HCT116 (cell line): ENCODE measurements at regions not wholly inside any gene's neighbourhood (a gene's known extent, or its start where the extent isn't known, plus 50 kb on each side); places are given as distances from the start of the nearest gene placed in this dataset.

ENCODE experiments used
- ATAC-seq: fragments of 200-7000 bp; cut with Tn5 transposase; 2 replicates; pipeline ENCODE4 v1.9.1; 2020; ENCODE audit warnings: mild to moderate bottlenecking, moderate library complexity
- BruUV-seq: library from RNA; stranded (reverse); fragments of 400-500 nt; replicated peaks from 2 replicates; lab custom pipeline; 2021; lab: Mats Ljungman, UMichigan
- CTCF ChIA-PET: fragments of 300-600 bp; sonication (Branson Sonifier 250); formaldehyde crosslinking; loops from one replicate; lab custom pipeline; 2021; ENCODE audit warnings: antibody characterized with exemption; lab: Charles Lee
- POLR2A ChIA-PET: fragments of 300-600, 350-600 bp; sonication (Branson Sonifier 250); formaldehyde crosslinking; loops from one replicate; lab custom pipeline; 2021; ENCODE audit warnings: antibody characterized with exemption; lab: Charles Lee
- RAD21 ChIA-PET, 2 experiments: fragments of 300-600 bp; sonication (Branson Sonifier 250); formaldehyde crosslinking; loops; one replicate each; lab custom pipeline; 2023; ENCODE audit warnings: low total read pairs in 2 of 2; ENCODE audit not compliant: uncharacterized antibody in 2 of 2, unreplicated experiment in 2 of 2, low non-redundant PET in 1 of 2; lab: Charles Lee
- DNase-seq: peaks from one replicate; pipeline ENCODE4 v3.0.0-alpha.2; 2010; ENCODE audit warnings: low read depth, low spot score
- H2AFZ ChIP-seq: fragments of 200-600 bp; shearing (Covaris generic), sonication (generic); 2 replicates; pipeline ENCODE4 v1.6.1; 2017; ENCODE audit warnings: low read depth, mixed run types, mixed read lengths, antibody characterized with exemption, low read length; ENCODE audit not compliant: poor library complexity, severe bottlenecking
- H3K27ac ChIP-seq: 2 replicates; pipeline ENCODE4 v1.5.1; 2012; ENCODE audit warnings: low read depth, low read length
- H3K27me3 ChIP-seq: fragments of 200-600 bp; sonication (generic); 2 replicates; pipeline ENCODE4 v1.6.1; 2016; ENCODE audit warnings: mixed run types, low read length, mixed read lengths; ENCODE audit not compliant: insufficient read depth
- H3K36me3 ChIP-seq, 2 experiments: fragments of 200-500 bp in 1 of 2; fragments of 200-600 bp in 1 of 2; sonication (Bioruptor generic) in 1 of 2; sonication (generic) in 1 of 2; 2 replicates each; pipeline versions ENCODE4 v1.5.1 to v1.6.1; 2014 to 2016; ENCODE audit warnings: low read length in 2 of 2, inconsistent platforms in 1 of 2, mixed read lengths in 1 of 2, mixed run types in 1 of 2; ENCODE audit not compliant: insufficient read depth in 2 of 2, control insufficient read depth in 1 of 2
- H3K4me1 ChIP-seq, 2 experiments: fragments of 200-600 bp in 1 of 2; sonication (generic) in 1 of 2; 2 replicates each; pipeline versions ENCODE4 v1.5.1 to v1.6.1; 2012 to 2017; ENCODE audit warnings: low read length in 2 of 2, inconsistent platforms in 1 of 2, mild to moderate bottlenecking in 1 of 2, mixed read lengths in 1 of 2, mixed run types in 1 of 2, moderate library complexity in 1 of 2; ENCODE audit not compliant: insufficient read depth in 2 of 2, control insufficient read depth in 1 of 2
- H3K4me2 ChIP-seq: fragments of 200-600 bp; sonication (generic); 2 replicates; pipeline ENCODE4 v1.6.1; 2017; ENCODE audit warnings: mixed run types, low read length, mixed read lengths
- H3K4me3 ChIP-seq, 2 experiments: fragments of 200-600 bp in 1 of 2; sonication (generic) in 1 of 2; replicated peaks in 1 of 2; 2 replicates each; pipeline ENCODE4 v1.5.1; 2011 to 2016; ENCODE audit warnings: low read length in 2 of 2, control low read depth in 1 of 2, low read depth in 1 of 2, mild to moderate bottlenecking in 1 of 2, mixed read lengths in 1 of 2, mixed run types in 1 of 2
- H3K79me2 ChIP-seq: fragments of 200-600 bp; sonication (generic); 2 replicates; pipeline ENCODE4 v1.6.1; 2017; ENCODE audit warnings: mild to moderate bottlenecking, mixed run types, low read length, moderate library complexity, mixed read lengths; ENCODE audit not compliant: insufficient read depth
- H3K9ac ChIP-seq: fragments of 200-600 bp; sonication (generic); 2 replicates; pipeline ENCODE4 v1.6.1; 2016; ENCODE audit warnings: low read length, mixed read lengths
- H3K9me2 ChIP-seq: fragments of 200-600 bp; sonication (generic), shearing (Covaris generic); 2 replicates; pipeline ENCODE4 v1.6.1; 2017; ENCODE audit warnings: mixed run types, mild to moderate bottlenecking, moderate library complexity; ENCODE audit not compliant: insufficient read depth
- H3K9me3 ChIP-seq, 2 experiments: fragments of 200-500 bp in 1 of 2; fragments of 200-600 bp in 1 of 2; sonication (Bioruptor generic) in 1 of 2; sonication (generic) in 1 of 2; 2 replicates each; pipeline ENCODE4 v1.6.1; 2014 to 2017; ENCODE audit warnings: low read length in 2 of 2, mixed read lengths in 2 of 2, inconsistent platforms in 1 of 2, low read depth in 1 of 2, mild to moderate bottlenecking in 1 of 2, mixed run types in 1 of 2, moderate library complexity in 1 of 2; ENCODE audit not compliant: control insufficient read depth in 1 of 2, insufficient read depth in 1 of 2
- H4K20me1 ChIP-seq: fragments of 200-600 bp; sonication (generic), shearing (Covaris generic); 2 replicates; pipeline ENCODE4 v1.6.1; 2017; ENCODE audit warnings: mixed run types, mild to moderate bottlenecking, moderate library complexity; ENCODE audit not compliant: insufficient read depth
- ATF3 ChIP-seq: IDR thresholded peaks from 2 replicates; pipeline ENCODE4 v1.6.1; 2012
- CBX3 ChIP-seq: IDR thresholded peaks from 2 replicates; pipeline ENCODE4 v1.6.1; 2012; ENCODE audit warnings: low read depth
- EGR1 ChIP-seq: IDR thresholded peaks from 2 replicates; pipeline ENCODE4 v1.6.1; 2012; ENCODE audit warnings: low read depth
- ELF1 ChIP-seq: IDR thresholded peaks from 2 replicates; pipeline ENCODE4 v1.6.1; 2012; ENCODE audit warnings: low read depth, borderline replicate concordance
- EZH2 ChIP-seq: fragments of 200-600 bp; sonication (generic); IDR thresholded peaks from 2 replicates; pipeline ENCODE4 v1.6.1; 2017; ENCODE audit warnings: antibody characterized with exemption, mixed run types
- EZH2phosphoT487 ChIP-seq: fragments of 200-600 bp; IDR thresholded peaks from 2 replicates; pipeline ENCODE4 v1.6.1; 2018; ENCODE audit warnings: antibody characterized with exemption, borderline replicate concordance
- JUND ChIP-seq: IDR thresholded peaks from 2 replicates; pipeline ENCODE4 v1.6.1; 2012
- MAX ChIP-seq: IDR thresholded peaks from 2 replicates; pipeline ENCODE4 v1.6.1; 2012
- POLR2A ChIP-seq: IDR thresholded peaks from 2 replicates; pipeline ENCODE4 v1.7.0; 2011; ENCODE audit warnings: borderline replicate concordance; ENCODE audit not compliant: insufficient read depth, insufficient read length; ENCODE audit errors: extremely low read depth
- POLR2AphosphoS5 ChIP-seq: IDR thresholded peaks from 2 replicates; pipeline ENCODE4 v1.6.1; 2011; ENCODE audit warnings: mild to moderate bottlenecking, low read depth, low read length, moderate library complexity
- REST ChIP-seq: IDR thresholded peaks from 2 replicates; pipeline ENCODE4 v1.6.1; 2012; ENCODE audit warnings: low read depth
- SP1 ChIP-seq: IDR thresholded peaks from 2 replicates; pipeline ENCODE4 v1.6.1; 2012; ENCODE audit warnings: low read depth
- SRF ChIP-seq: IDR thresholded peaks from 2 replicates; pipeline ENCODE4 v1.6.1; 2012; ENCODE audit warnings: low read depth
- TCF7L2 ChIP-seq: IDR thresholded peaks from 2 replicates; pipeline ENCODE4 v1.7.0; 2011; ENCODE audit warnings: borderline replicate concordance, inconsistent platforms; ENCODE audit not compliant: insufficient read depth, insufficient read length; ENCODE audit errors: extremely low read depth
- ZBTB33 ChIP-seq: IDR thresholded peaks from 2 replicates; pipeline ENCODE4 v1.6.1; 2011; ENCODE audit warnings: mild to moderate bottlenecking, low read length, moderate library complexity; ENCODE audit not compliant: insufficient replicate concordance; ENCODE audit errors: extremely low read depth
- ZFX ChIP-seq: fragments of 450-650 bp; IDR thresholded peaks from 2 replicates; pipeline ENCODE4 v1.6.1; 2017
- ZNF274 ChIP-seq: fragments of 200-500 bp; sonication (Bioruptor generic); IDR thresholded peaks from 2 replicates; pipeline ENCODE4 v1.6.1; 2014; ENCODE audit warnings: mild to moderate bottlenecking, low read depth, low read length, inconsistent platforms
- intact Hi-C: fragments of 100-400 bp; cut with micrococcal nuclease; formaldehyde crosslinking; loops from 2 replicates; pipeline ENCODE4 v1.10.0; 2022

- no peak for ATAC-seq
- no peak for DNase-seq
- Histone ChIP-seq H3K4me2 (no peak overlapping the region), H3K79me2 (no peaks in the 10 kb centered on the region), H3K9me2 (no peaks in the 10 kb centered on the region), H3K36me3 (no peaks in the 10 kb centered on the region), H3K9me3 (no peaks in the 10 kb centered on the region), H2AFZ (no peak overlapping the region), H3K4me3 (no peak overlapping the region), H3K9ac (no peak overlapping the region), H3K27ac (no peak overlapping the region), H3K4me1 (peaks cover 0 to 9% of the 10 kb centered on the region in 2 experiments; a peak in 1 of 4 replicates), H3K27me3 (no peaks in the 10 kb centered on the region), H4K20me1 (no peaks in the 10 kb centered on the region)
- no TSS peak for BruUV-seq
- POLR2A ChIA-PET, result no interaction called here
- intact Hi-C loops, result no loop called here
- RAD21 ChIA-PET, result no interaction called here
- TF ChIP-seq TCF7L2 (no peak), ATF3 (no peak)
- CTCF ChIA-PET, result no interaction called here
These were observed 59.4 kb upstream of the MEF2A start for GRCh38 chr15:99506399-99506798.

- ChIA-PET CTCF (no interaction called here), RAD21 (no interaction called here), POLR2A (no interaction called here)
- H3K4me1 ChIP-seq, result peaks cover 0 to 9% of the 10 kb centered on the region in 2 experiments; a peak in 1 of 4 replicates
- H3K36me3 ChIP-seq, result no peaks in the 10 kb centered on the region
- H4K20me1 ChIP-seq, result no peaks in the 10 kb centered on the region
- no peak overlapping the region for H3K4me3 ChIP-seq
- DNase-seq (no peak), ATAC-seq (no peak)
- no TSS peak for BruUV-seq
- H3K9me2 ChIP-seq, result no peaks in the 10 kb centered on the region
- intact Hi-C loops, result no loop called here
- no peaks in the 10 kb centered on the region for H3K27me3 ChIP-seq
- no peaks in the 10 kb centered on the region for H3K79me2 ChIP-seq
- H3K27ac ChIP-seq, result no peak overlapping the region
- H3K9ac ChIP-seq, result no peak overlapping the region
- no peak overlapping the region for H2AFZ ChIP-seq
- H3K9me3 ChIP-seq, result no peaks in the 10 kb centered on the region
- H3K4me2 ChIP-seq, result no peak overlapping the region
- TF ChIP-seq REST (no peak), ZFX (no peak), ZBTB33 (no peak), SP1 (no peak), CBX3 (no peak), ELF1 (no peak), POLR2A (no peak), SRF (no peak), JUND (no peak), ZNF274 (no peak), EGR1 (no peak), POLR2AphosphoS5 (no peak), MAX (no peak), EZH2phosphoT487 (no peak), EZH2 (no peak), TCF7L2 (no peak)
These were observed 58.7 kb upstream of the MEF2A start for GRCh38 chr15:99507016-99507503.
